PC-9 (cell line): ENCODE measurements at regions not wholly inside any gene's neighbourhood (a gene's known extent, or its start where the extent isn't known, plus 50 kb on each side); places are given as distances from the start of the nearest gene placed in this dataset.

Experiments used
- CTCF ChIP-seq: fragments of 200-600 bp; sonication (generic); conservative IDR thresholded peaks from 2 replicates; pipeline ENCODE4 v1.6.1; 2017; ENCODE audit warnings: mixed run types, antibody characterized with exemption, mild to moderate bottlenecking, moderate library complexity
- EZH2 ChIP-seq: fragments of 200-600 bp; sonication (generic); IDR thresholded peaks from 2 replicates; pipeline ENCODE4 v1.8.0; 2017; ENCODE audit warnings: antibody characterized with exemption, low read depth

GRCh38 chr2:65620524-65620923 is 188.1 kb upstream of the SPRED2 start:
- TF ChIP-seq CTCF = peak; percentile 30; the same call in 1 of the 2 replicates
- TF ChIP-seq EZH2 = no peak
